HG03097 (cell line): ENCODE measurements at regions not wholly inside any gene's neighbourhood (a gene's known extent, or its start where the extent isn't known, plus 50 kb on each side); places are given as distances from the start of the nearest gene placed in this dataset.

Experiments
- ATAC-seq: cut with Tn5 transposase; IDR thresholded peaks from one replicate; pipeline ENCODE4 v1.9.1; 2021; ENCODE audit not compliant: unreplicated experiment, low FRiP score

DNA sequence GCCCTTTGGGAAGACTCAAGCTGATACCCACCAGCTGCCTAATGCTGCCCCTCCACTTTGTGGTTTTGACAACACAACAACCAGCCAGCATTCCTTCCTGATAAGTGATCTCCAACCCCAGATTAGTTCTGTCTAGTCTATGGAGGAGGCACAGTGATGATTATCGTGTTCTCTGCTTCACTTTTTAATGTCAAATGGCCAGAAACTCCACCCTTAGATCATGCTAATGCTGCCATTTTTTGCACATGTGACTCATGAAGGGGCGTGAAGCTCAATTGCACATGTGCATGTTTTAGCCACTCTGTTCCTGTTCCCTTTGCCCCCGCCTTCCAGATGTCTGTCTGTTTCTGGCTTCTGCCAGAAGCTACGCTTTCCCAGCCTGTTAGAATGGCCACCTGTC lies 199.8 kb downstream of the COG6 start:
- ATAC-seq, result no peak

DNA sequence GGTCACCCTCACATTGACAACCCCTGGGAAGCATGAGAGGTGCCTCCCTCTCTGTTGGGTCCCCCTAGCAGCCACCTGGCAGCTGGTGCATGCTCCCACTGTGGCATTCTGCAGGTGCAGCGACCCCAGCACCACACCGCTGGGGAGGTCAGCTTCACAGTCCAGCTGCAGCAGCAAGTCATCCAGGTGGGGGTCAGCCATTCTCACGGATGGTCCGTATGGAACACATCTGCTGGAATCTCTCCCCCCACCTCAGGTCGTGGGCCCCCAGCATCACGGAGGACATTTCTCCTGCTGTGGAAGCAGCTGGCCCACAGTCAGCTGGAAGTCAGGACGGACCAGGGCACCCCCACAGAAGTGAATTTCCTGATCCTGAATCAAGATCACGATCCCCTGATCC lies 201.3 kb downstream of the COG6 start:
- ATAC-seq, result no peak

DNA sequence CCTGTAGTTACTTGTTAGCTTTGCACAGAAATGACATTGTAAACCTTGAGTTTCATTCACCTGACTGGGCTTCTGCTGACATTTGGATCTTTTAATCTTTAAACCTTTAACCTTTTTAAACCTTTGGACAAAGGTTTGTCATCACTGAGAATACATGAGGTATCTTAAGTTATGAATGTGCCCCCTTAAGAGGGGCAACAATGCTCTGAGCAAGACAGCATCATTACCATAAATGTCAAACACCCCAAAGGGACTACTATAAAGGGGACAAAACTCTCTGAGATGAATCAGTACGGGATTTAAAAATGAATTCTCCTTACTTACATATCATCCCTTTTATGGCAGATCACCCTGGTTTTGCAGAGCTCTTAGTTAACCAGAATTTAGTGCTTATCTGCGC lies 203.3 kb downstream of the COG6 start:
- no peak for ATAC-seq

DNA sequence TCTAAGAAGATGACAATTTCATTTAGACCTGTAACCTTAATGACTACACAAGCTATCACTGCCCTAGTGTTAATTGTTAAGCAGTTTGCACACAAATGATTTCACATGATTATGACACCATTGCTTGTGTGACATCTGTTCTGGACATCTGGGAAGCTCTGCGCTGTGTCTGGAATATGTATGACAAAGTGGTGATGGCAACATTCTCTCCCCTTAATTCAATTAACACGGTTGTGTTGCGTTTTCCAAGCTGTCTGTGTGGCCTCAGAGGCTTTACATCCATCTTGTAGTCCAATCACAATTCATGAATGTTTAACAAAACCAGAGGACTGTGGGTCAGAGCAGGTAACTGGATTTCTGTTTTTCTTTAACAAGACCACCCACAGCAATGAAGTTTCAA lies 204.4 kb downstream of the COG6 start:
- ATAC-seq, result no peak

DNA sequence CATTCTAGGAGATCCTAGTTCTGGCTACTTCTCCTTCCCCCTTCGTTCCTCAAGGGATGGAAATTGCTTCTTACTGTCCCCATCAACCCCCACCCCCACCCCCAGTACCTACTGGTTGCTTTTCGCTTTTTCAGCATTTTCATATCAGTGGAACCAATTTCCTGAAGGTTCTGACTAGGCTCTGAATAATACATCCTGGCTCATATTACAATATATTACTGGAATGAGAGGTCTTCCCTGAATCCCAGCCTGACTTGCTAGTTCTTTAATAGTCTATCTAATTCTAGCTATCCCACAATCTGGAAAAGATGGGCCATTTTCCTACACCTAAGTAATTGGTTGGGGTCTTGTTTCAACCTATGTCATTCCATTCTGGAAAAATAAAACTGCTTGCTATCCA lies 207.4 kb downstream of the COG6 start:
- no peak for ATAC-seq

DNA sequence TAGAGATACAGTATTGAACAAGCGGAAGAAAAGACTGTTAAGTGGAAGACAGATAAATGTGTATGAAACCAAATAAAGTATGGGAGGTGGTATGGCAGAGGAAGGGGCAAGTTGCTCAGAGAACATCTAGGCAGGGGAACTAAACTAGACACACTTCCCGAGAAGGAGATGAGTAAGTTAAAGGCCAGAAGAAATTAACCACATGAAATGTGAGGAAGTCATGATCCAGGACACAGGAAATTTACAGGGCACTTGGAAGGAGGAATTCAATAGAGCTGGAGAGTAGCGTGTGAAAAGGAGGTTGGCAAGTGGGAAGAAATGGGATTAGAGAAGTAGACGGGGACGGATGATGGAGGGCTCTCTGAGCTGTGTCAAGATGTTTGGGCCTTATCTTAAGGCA lies 208.8 kb downstream of the COG6 start:
- ATAC-seq, result no peak

DNA sequence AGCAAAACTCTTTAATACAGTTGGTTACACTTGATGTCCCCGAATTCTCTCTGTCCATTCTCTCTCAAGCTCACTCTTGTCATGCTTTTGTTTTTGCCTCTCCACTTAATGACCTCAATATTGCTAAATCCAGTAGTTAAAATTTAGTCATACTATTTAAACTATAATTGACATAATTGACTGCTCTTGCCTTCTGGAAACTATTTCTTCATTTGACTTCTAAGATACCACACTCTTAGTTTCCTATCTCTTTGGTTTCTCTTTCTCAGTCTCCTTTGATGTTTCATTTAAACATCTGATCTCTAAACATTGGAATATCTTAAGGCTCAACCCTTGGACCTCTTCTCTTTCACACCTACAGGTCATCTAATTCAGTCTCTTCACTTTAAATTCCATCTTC lies 211.3 kb downstream of the COG6 start:
- ATAC-seq, result no peak

DNA sequence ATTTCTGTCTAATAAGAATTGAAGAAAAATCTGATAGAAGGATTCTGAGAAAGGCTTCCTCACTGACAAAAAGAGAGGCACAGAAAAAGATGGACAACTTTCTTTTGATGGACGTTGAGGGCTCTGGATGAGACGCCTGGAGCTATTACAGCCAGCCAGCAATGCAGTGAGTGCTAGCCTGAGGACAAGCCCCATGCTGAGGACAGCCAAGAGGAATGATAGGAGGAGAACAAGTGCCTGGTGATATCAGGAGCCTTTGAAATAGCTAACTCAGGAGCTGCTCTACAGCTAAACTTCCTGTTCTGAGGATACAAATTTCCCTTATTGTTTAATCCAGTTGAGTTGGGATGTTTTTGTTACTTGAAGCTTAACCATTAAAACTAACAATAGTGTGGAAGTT lies 212.3 kb downstream of the COG6 start:
- no peak for ATAC-seq

DNA sequence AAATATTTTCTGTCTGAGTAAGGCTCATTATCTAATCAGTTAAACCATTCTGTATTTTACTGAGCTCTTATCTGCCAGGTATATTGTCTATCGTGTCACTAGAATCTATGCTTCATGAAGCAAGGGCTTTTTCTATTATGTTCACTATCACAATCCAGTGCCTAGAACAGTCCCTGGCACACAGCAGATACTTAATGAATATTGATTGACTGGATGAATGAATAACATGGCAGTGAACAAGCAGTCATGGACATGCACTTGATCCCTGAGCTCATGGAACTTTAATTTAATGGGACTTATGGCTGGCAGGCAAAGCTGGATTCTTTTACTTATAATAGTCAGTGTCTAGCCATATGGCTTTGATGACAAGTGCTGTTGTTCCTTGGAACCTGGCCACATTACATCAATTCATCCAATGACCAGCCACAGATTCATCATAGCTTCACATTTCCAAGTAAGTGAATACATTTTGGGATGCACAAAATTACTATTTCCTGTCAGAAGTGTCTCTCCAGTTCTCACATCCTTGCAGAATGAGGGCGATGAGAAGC lies 214.8 kb downstream of the COG6 start:
- ATAC-seq, result no peak

DNA sequence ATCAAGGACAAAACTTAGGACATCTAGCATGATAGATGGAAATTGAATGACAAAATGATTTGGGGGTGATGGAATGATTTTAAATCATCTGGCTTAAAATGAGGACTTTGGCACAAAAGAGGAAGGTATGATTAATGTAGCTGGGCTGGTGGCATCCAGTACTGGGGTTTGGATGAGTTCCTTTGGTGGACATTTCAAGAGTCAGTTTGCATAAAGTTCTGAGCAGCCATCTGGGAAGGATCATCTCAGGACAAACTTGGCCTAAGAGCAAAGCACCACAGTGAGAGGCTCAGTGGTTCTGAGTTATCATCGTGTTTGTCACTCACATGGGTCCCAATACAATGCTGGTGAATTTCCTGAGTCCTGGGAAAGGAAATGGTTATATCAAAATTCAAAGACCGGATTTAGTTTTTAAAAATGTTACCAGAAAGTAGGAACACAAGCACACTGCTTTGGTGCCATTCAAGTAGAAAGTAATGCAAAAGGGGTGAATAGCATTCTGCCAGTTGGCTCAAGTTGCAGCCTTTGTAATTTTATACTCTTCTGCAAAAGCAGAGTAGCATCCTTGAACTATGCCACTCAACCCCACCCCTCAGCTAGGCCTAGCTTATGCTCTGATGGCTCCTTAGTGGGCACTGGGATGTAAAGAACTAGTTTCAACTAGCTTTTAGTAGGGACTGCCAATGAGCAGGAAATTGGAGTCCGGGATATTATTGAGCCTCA lies 219.0 kb downstream of the COG6 start:
- ATAC-seq, result no peak

DNA sequence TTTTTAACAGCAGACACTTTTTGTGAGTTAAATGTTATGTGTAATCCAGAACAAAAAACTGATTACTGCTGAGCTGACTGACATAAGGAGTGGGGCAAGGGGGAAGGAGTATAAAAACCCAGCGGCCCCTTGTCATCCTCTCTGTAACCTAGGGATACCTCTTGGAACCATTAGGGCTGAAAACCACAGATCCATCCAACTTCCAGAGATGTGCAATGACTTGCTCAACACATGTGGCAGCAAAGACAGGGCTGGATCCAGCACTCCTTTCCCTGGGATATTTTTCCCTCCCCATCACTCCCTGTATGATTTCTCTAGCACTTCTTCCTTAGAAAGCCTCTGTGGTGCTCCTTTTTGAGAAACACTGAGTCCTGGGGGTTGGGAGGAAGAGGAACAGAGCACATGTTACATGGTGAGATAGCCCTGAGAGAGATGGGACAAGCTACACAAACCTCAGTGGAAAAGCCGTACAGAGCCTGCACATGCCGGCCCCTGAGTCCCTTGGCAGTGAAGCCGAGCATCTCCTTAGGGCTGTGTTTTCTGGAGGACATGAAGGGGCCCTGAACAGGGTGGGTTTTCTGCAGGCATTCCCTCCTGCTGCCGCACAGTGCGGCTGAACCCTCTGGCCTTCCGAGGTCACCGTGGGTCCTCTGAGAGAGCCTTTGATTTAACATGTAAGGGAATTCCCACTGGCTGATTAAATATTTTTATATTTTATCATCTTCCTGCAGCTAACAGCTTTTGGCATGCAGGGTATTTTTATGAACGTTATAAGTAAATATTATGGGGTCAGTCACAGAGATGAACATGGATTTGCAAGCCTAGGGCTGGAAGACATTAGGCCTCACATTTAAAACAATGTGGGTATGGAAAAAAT lies 219.9 kb downstream of the COG6 start:
- no peak for ATAC-seq

DNA sequence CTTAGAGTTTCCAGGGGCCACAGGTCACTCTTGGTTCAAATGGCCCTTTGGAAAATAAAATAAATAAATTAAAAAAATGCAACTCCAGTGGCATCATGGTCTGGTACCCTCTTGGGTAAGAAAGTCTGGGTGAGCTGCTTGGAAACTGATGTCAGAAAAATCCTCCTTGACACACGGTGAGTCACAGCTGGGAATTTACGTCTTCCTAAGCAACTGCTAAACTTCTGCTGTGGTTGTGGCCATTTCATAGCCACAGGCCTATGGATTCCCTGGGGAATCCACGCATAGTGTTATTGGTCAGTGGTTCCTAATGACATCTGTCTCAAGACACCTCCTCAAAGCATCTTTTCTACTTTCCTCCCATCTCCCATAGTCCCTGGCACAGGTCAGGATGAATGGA lies 220.8 kb downstream of the COG6 start:
- no peak for ATAC-seq

DNA sequence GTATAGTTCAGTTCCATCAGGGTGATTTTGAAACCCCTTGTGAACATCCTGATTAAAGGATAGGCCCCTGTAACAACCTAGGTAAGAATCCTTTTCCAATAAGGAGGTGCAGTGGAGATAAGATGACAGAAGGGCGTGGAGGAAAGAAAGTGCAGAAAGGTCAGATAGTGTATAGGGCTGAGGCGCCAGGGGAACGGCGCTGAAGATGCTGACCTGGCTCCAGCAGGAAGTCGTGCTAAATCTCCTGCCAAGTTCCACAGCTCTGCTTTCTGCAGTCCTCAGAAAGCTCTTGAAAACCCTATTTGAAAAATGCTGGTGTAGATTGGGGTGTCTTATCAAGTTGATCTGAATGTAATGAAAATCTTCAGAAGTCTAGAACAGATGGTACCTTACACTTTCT lies 221.7 kb downstream of the COG6 start:
- ATAC-seq, result no peak

DNA sequence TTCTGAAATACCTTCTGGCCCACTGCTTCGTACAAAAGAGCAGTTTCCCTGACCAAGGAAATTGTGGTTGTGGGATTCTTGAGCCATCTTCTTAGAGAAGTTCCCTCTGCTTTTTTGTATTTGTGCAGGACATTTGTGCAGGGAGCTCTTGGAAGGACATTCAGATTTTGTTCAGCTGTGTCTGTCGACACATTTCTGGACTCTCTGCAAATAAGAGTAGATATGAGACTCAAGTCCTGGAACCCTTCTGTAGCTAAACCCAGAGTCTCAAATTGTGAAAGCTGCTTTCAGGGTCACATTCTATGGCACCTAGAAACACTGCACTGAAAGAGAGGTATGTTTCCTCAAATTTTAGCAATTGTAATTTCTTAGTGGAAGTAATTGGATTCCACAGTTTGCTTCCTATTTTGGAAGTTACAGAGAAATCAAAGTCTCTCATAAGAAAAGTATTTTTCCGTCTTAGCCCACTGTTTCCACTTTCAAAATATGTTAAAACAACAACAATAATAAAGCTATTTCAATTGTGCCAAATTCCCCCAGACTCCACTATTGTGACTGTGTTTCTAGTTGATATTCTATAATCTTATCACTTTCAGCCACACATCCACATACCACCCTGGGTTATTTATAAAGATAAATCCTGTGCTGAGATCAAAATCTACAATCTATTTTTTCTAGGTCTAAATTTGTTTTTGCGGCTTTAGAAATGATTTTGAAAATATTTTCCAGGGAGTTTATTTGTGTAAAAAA lies 224.0 kb downstream of the COG6 start:
- no peak for ATAC-seq

DNA sequence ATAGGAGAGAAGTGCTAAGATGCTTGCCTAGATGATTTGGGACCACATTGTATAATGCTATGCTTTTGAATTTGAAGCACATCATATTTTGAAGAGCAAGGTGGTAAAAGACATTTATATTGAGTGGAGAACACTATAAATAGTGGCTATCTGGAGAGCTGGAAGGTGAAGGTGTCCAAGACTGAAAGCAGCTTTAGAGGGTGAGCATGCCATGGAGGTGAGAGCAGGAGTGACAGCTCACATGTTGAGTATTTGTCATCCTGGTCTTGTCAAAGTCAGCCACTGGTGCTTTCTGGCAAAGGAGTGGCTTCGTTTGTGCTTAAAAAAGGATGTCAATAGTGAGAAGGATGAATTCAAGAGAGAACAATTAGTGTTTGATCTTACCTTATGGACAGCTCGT lies 225.9 kb downstream of the COG6 start:
- no peak for ATAC-seq

DNA sequence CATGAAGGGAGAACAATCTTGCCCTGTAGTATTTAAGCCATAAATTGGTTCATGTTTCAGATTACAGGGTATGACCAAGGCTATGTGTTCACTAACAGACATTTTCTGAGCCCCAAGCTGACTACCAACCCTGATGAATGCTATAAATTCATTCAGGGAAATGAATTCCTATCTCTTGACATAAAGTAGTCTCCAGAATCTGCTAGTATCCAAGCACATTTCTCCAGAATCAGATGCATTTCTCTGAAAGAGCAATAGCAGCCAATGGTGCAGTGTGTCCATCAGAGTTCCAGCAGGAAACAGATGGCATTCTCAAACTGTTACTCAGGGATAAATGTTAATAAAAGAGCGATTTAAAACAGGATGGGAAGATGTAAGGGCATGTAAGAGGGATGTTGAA lies 226.4 kb downstream of the COG6 start:
- ATAC-seq, result no peak

DNA sequence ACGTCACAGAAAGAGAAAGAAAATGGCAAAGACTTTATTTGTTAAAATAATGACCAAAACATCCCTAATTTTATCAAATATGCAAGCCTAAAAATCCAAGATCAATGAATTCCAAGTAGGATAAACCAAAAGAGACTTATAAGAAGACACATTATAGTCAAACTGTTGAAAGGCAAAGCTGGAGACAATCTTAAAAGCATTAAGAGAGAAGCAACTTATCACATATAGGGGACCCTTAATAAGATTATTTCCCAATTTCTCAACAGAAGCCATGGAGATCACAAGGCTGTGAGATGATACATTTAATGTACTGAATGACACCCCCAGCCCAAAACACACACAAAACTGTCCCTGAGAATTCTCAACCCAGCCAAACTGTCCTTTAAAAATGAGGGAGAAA lies 228.7 kb downstream of the COG6 start:
- no peak for ATAC-seq

DNA sequence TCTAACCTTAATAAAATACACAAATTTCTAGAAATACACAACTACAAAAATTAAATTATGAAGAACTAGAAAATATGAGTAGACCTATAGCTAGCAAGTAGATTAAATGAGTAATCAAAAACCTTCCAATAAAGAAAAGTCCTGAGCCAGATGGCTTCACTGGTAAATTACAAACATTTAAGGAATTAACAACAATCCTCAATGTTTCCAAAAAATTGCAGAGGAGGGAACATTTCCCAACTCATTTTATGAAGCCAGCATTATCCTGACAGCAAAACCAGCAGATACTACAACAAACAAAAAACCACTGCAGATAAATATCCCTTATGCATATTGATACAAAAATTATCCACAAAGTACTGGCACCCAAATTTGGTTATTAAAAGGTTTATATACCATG lies 230.9 kb downstream of the COG6 start:
- ATAC-seq, result no peak

DNA sequence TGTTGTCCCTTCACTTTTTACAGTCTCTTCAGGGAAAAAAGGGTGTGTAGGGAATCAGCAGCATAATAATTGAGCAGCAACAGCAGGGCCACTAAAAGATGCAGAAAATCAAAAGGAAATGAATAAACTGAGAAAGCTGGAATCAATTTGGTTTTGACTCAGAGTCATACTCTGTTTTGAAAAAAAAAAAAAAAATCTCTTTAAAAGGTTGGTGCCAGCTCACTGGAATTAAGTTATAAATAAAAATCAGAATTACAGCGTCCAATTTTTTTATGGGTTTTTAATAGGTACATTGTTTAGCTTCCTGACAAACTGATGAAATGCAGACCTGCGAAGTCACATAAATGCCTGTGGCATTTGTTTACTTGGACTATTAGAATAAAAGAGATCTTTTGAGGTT lies 231.9 kb downstream of the COG6 start:
- no peak for ATAC-seq

DNA sequence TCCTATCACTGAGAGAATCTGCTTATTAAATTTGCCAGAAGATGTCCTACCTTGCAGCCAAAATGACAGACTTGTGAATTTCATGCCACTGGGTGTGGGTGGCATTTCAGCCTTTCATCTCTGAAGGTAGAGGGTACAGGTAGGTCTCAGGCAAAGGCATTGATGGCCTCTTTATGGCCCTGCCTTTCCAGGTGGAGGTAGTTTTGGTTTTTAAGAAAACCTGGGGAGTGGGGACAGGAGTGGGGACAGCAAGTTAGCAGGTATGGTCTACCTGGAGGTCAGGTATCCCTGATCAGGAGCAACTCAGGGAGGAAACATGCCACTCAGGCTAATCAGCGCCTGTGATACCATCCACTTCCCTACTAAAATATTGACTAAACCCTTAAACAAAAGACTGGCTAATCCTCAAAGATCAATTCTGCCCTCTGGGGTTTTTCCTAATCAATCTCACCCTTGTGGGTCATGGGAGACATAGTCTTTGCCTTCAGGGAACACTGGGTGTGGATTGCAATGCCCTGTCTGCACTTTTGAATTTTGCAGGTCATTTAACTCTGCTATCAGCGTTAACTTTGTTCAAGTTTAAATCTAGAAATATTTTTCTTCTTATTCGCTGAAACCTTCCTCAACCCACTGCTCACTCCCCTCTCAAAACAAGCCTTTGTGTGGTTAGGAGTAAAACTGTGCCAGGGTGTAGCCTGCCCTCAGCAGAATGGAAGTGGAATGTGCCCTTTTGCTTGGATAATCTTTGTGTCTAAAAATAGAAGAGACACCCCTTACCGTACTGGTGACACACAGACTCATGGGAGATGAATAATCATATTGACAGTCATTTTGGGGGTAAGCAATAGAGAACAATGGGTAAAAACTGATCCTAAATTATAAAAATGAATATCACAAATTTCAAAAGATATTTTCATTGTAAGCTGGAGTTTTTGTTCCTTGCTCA lies 233.7 kb downstream of the COG6 start:
- no peak for ATAC-seq
